ENCODE measurements at regions not wholly inside any gene's neighbourhood (a gene's known extent, or its start where the extent isn't known, plus 50 kb on each side); places are given as distances from the start of the nearest gene placed in this dataset.
A peak's percentile ranks its signal among the peaks of the same experiment; 100 is the strongest.
"Not testable (repeated sequence)": the region's sequence is repeated elsewhere in the genome, so short reads cannot be mapped to it uniquely, and the experiment has no call there.

DNA sequence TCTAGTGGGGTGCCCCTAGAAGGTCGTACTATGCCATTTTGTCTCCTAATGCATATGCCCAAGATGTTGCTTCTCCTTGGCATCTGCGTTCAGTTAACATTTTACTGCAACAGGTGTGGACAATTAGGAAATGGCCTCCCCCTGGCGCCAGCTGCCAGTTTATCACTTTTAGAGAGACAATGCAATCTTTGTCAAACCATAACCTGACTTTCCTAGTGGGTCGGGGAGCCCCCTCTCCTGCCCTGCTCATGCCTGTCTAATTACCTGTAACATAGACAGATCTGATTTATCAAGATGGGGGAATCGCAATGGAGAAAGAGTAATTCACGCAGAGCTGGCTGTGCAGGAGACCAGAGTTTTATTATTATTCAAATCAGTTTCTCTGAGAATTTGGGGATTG is 353.7 kb upstream of the SGO1 start:
- no peak for DNase-seq

DNA sequence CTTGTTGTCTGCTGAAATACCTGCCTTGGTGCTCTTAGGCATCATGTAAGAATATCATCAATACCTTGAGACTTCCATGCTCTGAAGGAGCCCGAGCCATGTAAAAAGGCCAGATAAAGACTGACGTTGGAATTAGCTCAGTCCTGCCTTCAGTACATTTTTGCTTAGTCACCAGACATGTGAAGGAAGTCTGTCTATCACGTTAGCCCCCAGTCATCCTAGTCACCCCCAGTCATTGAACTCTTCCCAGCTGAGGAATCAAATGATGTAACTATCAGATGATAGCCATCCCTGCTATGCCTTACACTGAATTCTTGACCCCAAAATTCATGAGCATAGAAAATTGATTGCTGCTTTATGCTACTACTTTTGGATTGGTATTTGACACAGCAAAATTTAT is 351.2 kb upstream of the SGO1 start:
- no peak for DNase-seq

DNA sequence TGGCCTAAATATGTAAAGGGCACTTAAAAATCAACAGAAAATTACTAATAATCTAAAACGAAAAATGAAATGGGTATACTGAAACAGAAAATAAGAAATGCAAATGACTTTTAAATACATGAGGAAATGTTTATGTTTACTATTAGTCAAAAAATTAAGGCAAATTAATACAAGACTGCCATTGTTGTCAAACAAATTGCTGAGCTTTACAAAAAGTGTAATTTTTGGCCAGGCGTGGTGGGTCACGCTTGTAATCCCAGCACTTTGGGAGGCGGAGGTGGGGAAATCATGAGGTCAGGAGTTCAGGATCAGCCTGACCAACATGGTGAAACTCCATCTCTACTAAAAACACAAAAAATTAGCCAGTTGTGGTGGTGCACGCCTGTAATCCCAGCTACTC is 343.9 kb upstream of the SGO1 start:
- DNase-seq, result no peak

DNA sequence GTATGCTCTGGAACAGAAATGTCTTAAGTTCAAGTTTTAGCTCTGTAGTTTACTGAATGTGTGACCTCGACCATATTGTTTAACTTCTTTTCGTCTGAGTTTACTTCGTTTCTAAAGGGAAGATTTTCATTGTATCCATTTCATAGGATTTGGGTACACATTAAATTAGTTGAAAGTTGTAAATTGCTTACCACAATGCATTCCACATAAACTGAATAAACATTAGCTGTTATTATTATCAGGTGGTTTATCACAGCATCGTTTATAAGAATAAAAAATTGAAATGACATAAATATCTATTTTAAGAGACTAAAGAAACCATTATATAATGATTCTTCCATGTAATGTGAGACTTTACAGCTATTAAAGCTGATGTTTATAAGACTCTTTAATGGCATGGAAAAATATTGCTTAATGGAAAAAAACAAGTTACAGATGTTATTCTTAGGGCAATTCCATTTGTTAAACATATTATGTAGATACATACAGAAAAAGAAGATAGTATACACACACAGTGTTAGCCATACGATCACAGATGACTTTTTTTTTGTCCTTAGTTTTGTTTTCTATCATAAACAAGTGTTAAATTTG is 342.3 kb upstream of the SGO1 start:
- DNase-seq, result no peak

DNA sequence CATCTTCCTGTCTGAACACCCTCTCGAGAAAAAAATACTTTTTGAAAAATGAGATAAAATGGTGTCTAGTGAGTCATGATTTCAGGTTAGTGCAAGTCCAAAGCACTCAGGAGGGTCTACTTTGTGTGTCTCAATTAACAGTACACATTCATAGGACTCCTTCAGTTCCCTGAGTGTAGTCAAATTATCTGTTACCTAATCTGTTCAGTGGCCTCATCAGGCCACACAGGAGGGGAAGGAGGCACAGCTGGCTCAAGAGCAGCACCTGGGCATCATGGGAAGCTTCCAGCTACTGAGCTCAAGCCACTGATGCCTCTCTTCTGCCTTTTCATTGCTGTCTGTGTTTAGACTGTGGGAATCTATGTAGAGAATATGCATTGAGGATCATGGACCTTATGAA is 341.4 kb upstream of the SGO1 start:
- no peak for DNase-seq

DNA sequence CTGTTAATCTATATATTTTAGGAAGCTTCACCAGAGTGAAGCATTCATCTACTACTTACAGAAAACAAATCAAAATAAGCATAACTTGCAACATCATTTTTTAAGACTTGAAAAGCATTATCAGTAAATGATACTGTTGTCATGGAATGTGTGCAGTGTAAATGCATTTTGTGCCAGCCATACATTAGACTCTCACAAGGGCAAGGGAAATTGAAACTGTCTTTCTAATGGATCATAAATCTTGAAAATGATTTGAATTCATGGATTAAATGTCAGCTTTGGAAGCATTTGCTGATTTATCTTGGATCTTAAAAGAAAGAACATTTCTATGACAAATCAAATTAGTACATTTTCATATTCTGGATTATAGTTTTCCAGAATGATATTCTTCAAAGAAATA is 338.3 kb upstream of the SGO1 start:
- no peak for DNase-seq

DNA sequence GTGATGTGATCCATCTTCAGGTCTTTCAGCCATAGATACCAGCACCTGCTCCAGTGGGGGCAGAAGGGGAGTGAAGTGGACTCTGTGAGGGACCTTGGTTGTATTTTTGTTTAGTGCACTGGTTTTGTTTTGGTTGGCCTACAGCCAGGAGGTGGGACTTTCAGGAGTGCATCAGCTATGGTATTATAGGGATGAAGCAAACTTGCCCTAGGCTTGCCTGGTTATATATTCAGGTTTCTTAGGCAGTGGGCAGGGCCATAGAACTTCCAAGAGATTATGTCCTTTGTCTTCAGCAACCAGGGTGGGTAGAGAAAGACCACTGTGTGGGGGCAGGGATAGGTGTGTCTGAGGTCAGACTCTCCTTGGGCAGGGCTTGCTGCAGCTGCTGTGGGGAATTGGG is 337.3 kb upstream of the SGO1 start:
- DNase-seq, result no peak

DNA sequence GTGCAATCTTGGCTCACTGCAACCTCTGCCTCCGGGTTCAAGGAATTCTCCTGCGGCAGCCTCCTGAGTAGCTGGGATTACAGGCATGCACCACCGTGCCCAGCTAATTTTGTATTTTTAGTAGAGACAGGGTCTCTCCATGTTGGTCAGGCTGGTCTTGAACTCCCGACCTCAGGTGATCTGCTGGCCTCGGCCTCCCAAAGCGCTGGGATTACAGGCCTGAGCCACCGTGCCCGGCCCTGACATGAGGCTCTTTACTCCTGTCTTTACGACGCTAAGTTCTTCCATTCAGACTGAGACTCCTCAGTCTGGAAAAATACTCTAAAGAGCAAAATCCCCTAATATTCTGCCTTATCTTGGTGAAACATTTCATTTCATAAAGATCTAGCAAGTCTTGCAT is 331.3 kb upstream of the SGO1 start:
- not testable (repeated sequence) for DNase-seq

DNA sequence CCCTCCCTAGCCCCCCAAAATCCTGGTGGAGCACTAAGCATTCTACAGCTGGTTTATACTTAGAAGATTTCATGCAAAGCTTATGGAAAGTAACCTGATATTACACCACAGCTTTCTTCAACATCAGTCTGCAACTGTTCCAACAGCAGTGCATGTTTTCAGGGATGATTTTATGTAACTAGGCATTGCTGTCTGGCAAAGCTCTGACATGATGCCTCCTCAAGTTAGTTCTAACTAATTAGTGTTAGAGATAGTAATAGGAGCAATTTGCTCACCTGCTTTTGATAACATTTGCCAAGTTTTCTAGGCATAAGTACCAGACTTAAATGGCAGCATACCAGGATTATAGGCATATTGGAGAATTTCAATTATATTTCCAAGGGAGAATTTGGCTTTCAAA is 330.3 kb upstream of the SGO1 start:
- DNase-seq, result no peak

DNA sequence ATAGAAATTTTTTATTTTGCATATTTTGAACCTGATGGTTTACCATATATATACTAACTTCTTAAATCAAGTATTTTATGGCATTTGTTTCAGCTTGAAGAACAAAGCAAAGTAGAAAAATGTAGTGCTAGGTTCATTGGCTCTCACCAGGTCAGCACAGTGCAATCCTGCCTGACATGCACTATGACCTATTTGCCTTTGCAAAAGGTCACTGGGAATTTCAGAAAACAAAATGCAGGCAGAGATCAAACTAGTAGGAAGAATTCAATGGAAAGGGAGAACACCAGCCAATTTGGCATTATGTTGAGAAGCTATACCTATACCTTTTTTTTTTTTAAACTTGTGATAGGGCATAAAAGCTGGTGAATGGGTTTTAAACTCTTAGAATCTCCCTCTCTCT is 329.8 kb upstream of the SGO1 start:
- DNase-seq, result no peak

DNA sequence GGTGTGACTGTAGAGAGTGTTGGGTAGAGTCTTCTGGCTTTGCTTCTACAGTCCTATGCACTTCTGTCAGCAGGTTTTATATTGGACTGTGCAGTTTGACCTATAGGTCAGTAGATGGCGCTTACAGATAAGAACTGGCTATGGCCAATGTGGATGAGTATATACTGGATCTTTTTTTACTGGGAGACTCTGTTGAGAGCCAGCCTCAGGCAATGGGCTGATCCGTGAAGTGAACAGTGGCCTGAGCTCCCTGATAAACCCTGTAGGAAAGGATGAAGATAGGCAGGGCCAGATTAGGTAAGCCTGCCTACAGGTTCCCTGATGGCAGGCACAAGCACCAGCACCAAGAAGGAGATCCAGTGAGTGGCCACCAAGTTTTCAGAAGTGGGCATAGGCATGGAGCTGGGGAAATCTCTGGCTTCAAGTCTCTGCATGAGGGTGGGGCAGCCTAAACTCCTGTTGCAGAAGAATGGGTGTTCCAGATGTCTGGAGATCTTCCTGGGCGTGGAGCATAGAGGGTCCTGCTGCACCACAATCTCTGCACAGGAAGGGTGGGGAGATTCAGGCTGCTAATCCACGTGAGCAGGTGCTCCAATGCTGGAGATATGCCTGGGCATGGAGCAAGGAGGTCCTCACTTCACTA is 326.0 kb upstream of the SGO1 start:
- DNase-seq, result peak; percentile 48

DNA sequence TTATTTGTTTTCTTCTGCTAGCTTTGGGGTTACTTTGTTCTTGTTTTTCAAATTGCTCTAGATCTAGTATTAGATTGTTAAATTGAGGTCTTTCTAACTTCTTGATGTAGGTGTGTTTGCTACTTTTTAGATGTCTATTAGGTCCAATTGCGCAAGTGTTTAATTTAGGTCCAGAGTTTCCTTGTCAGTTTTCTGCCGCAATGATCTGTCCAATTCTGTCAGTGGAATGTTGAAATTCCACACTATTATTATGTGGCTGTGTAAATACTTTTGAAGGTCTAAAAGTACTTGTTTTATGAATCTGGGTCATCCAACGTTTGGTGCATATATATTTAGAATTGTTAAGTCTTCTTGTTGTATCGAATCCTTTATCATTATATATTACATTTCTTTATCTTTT is 324.4 kb upstream of the SGO1 start:
- no peak for DNase-seq

DNA sequence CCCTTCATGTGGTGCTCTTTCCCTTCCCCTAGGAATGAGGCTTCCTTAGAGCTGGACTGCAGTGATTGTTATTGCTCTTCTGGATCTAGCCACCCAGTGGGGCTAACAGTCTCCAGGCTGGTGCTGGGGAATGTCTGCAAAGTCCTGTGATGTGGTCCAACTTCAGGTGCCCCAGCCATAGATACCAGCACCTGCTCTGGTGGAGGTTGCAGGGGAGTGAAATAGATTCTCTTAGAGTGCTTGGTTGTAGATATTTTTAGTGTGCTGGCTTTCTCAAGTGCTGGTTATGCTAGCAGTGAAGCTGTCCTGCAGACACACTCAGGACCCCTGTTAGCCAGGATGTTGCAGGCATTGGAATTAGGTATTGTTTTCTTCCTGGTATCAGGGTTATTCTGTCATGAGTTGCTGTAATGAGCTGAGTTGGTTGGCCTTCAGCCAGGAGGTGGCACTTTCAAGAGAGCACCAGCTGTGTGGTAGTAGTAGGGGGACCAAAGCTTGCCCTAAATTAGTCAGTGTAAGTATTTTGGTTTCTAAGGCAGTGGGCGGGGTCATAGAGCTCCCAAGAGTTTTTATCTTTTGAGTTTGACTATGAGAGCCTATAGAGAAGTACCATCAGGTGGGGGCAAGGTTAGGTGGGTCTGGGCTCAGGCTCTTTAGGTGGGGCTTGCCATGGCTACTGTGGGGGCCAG is 317.5 kb upstream of the SGO1 start:
- peak; percentile 17 for DNase-seq

DNA sequence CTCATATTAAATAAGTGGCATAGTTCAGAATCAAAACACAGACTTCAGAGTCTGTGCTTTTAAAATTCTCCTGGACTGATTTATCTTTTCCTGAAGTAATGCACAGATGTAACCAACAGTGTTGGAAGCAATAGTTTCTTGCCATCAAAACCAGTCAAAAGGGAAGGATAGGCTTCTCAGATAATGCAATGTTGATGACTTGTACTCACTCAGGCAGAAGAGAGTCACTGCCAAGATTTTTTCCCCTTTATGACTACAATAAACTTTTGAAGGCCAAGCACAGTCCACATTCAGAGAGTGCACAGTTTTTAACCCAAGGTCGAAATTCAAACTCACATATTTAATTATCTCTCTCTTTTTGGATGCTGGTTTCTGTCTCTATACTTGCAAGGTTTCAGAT is 305.0 kb upstream of the SGO1 start:
- no peak for DNase-seq

DNA sequence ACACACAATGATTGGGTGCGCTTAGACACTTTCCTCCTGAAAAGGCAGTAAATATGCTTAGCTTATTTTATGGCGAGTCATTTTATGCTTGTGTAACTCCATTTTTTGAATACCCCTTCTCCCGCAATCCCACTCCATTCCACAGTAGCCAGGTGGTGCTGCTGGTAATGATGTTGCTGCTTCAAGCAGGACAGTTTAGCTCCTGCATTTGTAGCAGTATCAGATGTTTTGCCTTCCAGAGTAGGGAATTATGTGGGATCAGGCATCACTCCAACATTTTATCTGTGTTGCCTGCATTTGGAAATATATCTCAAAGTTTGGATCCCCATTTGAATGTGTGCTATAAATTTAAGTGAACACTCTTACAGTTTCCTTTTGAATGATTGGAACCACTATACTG is 302.1 kb upstream of the SGO1 start:
- DNase-seq, result no peak

DNA sequence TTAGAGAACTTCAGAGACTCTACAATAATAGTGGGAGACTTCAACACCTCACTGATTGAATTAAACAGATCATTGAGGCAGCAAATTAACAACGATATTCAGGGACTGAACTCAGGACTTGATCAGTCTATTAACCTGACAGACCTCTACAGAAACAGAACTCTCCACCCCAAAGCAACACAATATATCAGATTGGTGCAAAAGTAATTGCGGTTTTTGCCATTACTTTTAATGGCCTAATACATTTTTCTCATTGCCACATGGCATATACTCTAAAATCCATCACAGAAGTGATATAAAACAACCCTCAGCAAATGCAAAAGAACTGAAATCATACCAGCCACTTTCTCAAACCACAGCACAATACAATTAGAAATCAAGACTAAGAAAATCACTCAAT is 298.1 kb upstream of the SGO1 start:
- DNase-seq, result no peak

DNA sequence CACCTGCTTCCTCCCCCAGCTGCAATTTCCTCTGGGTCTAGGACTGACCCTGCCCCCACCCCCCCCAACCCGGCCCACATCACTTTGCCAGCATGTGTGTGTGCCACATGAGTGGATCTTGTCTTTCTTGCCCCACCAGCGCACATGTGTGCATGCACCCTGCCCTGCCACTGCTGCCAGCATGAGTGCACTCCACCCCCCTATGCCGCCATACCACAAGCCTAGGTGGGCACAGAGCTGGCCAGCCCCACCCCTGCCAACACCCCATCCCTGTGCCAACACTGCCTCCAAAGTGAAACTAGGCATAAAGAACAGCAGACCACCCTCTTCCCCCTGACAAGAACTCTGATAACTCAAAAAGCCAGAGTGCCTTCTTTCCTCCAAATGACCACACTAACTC is 296.3 kb upstream of the SGO1 start:
- DNase-seq, result no peak

DNA sequence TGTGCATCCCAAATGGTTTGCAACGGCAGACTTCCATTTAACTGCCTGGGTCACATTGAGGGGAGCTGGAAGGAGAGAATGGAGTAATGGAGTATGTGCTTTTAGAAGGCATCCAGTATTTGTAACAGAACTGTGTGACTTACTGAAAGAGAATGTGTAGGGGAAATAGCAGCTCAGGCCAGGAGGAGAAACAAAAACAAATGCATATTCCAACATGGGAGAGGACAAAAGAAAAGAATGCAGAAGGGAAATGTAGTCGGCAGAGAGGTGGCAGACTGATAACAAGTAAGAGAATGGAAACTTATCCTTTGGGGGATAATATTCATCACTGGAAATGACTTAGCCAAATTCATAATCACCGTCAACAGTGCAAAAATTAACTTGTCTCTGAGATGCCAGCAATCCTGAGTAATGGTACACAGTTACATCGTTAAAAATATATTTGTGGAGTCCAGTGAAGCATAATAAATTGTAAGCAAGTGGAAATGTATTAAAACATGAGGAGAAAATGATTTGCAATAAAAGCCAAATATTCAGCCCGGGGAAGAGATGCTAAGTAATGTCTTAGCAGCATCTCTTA is 294.9 kb upstream of the SGO1 start:
- no peak for DNase-seq

DNA sequence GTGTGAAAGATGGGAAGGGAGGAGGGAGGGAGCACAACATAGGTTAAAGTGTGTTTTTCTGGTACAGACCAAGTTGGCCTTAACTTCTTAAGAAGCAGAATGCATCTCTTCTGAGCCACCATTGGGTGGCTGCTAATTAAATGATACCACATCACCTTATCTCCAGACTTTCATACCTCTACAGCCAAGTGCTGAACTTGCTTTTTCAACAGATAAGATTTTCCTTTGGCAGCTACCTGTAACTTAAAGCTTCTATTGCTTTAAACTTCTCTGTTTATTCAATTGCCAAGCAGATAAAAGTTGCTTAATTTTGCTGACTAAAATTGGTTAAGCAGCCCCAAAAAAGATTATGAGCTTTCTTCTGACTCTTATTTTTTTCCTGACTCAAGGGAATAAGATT is 292.4 kb upstream of the SGO1 start:
- no peak for DNase-seq

DNA sequence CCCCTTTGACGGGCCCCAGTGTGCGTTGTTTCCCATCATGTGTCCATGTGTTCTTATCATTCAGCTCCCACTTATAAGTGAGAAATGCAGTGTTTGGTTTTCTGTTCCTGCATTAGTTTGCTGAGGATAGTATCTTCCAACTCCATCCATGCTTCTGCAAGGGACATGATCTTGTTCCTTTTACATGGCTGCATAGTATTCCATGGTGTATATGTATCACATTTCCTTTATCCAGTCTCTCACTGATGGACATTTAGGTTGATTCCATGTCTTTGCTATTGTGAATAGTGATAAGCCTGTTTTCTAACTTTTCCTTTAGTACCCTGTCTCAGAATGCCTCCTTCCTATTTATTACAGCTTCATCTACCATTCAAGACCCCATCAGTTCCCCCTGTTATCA is 278.2 kb upstream of the SGO1 start:
- DNase-seq, result not testable (repeated sequence)

DNA sequence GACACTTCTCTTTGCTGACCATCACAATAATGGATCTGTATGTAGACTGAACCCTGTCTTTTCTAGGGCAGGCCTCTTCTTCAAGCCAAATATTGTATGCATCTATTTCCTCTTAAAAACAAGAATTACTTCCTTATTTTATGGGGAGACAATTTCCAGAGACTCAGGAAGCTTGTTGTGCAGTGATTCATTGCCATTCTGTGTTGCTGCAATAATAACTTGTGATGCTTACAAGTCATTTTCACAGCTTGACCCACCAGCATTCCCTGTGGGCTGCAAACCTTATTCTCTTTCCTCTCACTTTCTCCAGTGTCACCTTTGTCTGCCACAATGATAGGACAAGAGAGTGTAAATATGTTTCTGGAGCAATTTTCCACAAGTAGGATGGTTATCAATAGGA is 276.7 kb upstream of the SGO1 start:
- DNase-seq, result no peak

DNA sequence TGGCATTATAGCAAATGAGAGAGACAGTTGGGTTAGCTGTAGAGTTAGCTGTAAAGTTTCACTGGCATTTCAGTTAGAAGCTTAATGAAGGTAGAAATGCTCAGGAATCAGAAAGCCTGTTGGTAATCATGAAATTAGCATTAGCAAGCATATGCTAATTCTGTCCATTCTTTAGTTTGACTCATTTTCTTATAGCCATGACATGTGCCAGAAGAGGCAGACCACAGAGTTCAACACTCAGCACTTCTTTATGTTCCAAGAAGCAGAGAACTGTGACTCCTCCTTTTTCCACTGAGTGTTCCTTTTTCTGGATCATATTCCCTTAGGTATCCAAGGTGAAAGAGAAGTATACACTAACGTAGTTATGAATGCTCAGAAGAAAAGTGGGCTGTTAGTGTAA is 276.2 kb upstream of the SGO1 start:
- DNase-seq, result no peak

DNA sequence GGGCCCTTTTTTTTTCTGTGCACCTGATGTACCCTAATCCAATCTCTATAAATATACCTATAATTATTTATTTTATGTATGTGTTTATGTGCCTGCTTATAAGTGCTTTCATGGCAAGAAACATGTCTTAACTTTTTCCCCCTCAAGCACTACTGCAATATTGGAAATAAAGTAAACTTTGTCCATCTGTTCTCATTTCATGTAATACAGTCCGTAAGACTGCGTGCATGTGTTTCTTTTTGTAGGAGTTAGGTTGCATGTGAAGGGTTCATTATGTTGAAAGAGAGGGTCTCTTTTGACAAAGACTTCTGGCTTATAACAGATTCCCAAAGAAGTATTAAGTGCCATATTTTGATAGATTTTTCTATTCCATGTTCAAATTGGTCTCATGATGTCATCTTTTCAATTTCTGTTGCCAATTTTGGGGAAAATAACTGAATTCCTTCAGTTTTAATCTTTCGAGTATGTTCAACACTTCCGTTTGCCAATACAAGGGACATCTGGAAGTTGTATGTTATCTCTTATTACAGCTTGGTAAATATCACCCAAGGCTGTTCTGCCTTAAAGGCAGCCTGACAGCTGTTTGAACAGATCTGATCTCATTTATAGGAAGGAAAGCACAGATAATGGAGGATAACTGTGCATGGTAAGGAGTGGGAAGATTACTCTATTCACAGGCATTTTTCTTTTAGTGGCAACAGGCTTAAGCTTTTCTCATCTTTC is 273.1 kb upstream of the SGO1 start:
- DNase-seq, result no peak

DNA sequence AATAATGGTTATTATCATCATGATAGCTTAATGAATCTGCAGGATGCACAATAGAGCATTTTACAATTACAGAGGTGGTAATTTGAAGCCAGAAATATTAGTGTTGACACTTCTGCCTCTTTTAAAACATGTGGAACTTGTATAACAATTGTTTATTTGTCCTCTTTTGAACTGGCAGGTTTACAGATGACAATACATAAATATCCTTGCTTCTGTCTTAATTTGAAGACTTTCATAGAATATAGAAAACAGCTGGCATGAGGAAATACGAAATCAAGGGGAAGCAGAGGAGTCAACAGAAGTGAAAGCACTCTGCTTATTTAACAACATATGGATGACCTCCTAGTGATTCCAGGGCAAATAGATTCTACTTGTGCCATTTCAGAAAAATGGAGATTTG is 270.5 kb upstream of the SGO1 start:
- no peak for DNase-seq
